CD14-positive monocyte (primary cell): ENCODE measurements at regions not wholly inside any gene's neighbourhood (a gene's known extent, or its start where the extent isn't known, plus 50 kb on each side); places are given as distances from the start of the nearest gene placed in this dataset.

Source experiments
- DNase-seq, 3 donors: peaks; one replicate each; pipeline ENCODE4 v3.0.0-alpha.2; 2011 to 2022
- H2AFZ ChIP-seq: 2 replicates; pipeline ENCODE4 v1.6.0; 2012; ENCODE audit warnings: mild to moderate bottlenecking, low read depth, low read length, inconsistent platforms; ENCODE audit not compliant: insufficient read depth, poor library complexity, severe bottlenecking
- H3K27ac ChIP-seq, 2 donors: 1 replicate in 1 of 2; 2 replicates in 1 of 2; pipeline ENCODE4 v1.5.1; 2012 to 2013; ENCODE audit warnings: low read length in 2 of 2, control low read depth in 1 of 2, inconsistent platforms in 1 of 2, low read depth in 1 of 2, mild to moderate bottlenecking in 1 of 2
- H3K27me3 ChIP-seq, 2 donors: one replicate each; pipeline versions ENCODE4 v1.6.0 to v1.6.1; 2011 to 2013; ENCODE audit warnings: low read length in 2 of 2; ENCODE audit not compliant: control insufficient read depth in 2 of 2, insufficient read depth in 2 of 2
- H3K36me3 ChIP-seq, 2 donors: replicated peaks in 1 of 2; 1 replicate in 1 of 2; 2 replicates in 1 of 2; pipeline versions ENCODE4 v1.5.1 to v1.6.1; 2012 to 2013; ENCODE audit warnings: low read length in 2 of 2, control low read depth in 1 of 2, inconsistent platforms in 1 of 2, mild to moderate bottlenecking in 1 of 2; ENCODE audit not compliant: insufficient read depth in 2 of 2, control insufficient read depth in 1 of 2
- H3K4me1 ChIP-seq, 2 donors: 1 replicate in 1 of 2; 2 replicates in 1 of 2; pipeline versions ENCODE4 v1.5.1 to v1.6.1; 2012 to 2013; ENCODE audit warnings: low read length in 2 of 2, control low read depth in 1 of 2, inconsistent platforms in 1 of 2, mild to moderate bottlenecking in 1 of 2, moderate library complexity in 1 of 2; ENCODE audit not compliant: insufficient read depth in 2 of 2, control insufficient read depth in 1 of 2
- H3K4me2 ChIP-seq: replicated peaks from 2 replicates; pipeline ENCODE3; 2012; ENCODE audit warnings: low read length, moderate library complexity, mild to moderate bottlenecking; ENCODE audit not compliant: poor library complexity, severe bottlenecking; ENCODE audit errors: extremely low read depth
- H3K4me3 ChIP-seq, 3 experiments: fragments of 200-600 bp in 1 of 3; sonication (generic) in 1 of 3; replicated peaks in 1 of 3; 1 replicate in 2 of 3; 2 replicates in 1 of 3; pipeline ENCODE4 v1.5.1; 2011 to 2013; ENCODE audit warnings: low read length in 3 of 3, mild to moderate bottlenecking in 3 of 3, control low read depth in 2 of 3, low read depth in 2 of 3, inconsistent platforms in 1 of 3, moderate library complexity in 1 of 3
- H3K79me2 ChIP-seq: 2 replicates; pipeline ENCODE4 v1.6.0; 2012; ENCODE audit warnings: mild to moderate bottlenecking, control low read depth, inconsistent platforms, low read length, moderate library complexity; ENCODE audit not compliant: insufficient read depth
- H3K9ac ChIP-seq: 2 replicates; pipeline ENCODE4 v1.6.0; 2017; ENCODE audit warnings: low read length, mild to moderate bottlenecking; ENCODE audit not compliant: insufficient read depth, poor library complexity, severe bottlenecking
- H3K9me3 ChIP-seq, 2 donors: replicated peaks in 1 of 2; 1 replicate in 1 of 2; 2 replicates in 1 of 2; pipeline versions ENCODE4 v1.5.1 to v1.6.1; 2012 to 2013; ENCODE audit warnings: low read length in 2 of 2, control low read depth in 1 of 2; ENCODE audit not compliant: control insufficient read depth in 1 of 2, insufficient read depth in 1 of 2
- H4K20me1 ChIP-seq: 2 replicates; pipeline ENCODE4 v1.6.0; 2012; ENCODE audit warnings: mild to moderate bottlenecking, low read length, control low read depth, moderate library complexity; ENCODE audit not compliant: insufficient read depth
- H3K27ac Mint-ChIP-seq, 7 donors: one replicate each; pipeline ENCODE4 v1.8.0; 2020; ENCODE audit warnings: mild to moderate bottlenecking in 7 of 7, mixed read lengths in 7 of 7, moderate library complexity in 6 of 7, inconsistent platforms in 2 of 7
- H3K27me3 Mint-ChIP-seq, 3 donors: one replicate each; pipeline ENCODE4 v1.8.0; 2021 to 2022; ENCODE audit warnings: low read depth in 3 of 3, mild to moderate bottlenecking in 3 of 3, mixed read lengths in 3 of 3, moderate library complexity in 3 of 3, inconsistent platforms in 1 of 3
- H3K36me3 Mint-ChIP-seq, 2 donors: one replicate each; pipeline ENCODE4 v1.8.0; 2020; ENCODE audit warnings: mixed read lengths in 2 of 2, inconsistent platforms in 1 of 2, mild to moderate bottlenecking in 1 of 2
- H3K4me1 Mint-ChIP-seq: one replicate; pipeline ENCODE4 v1.8.0; 2020; ENCODE audit warnings: mild to moderate bottlenecking, mixed read lengths
- H3K4me3 Mint-ChIP-seq, 2 donors: one replicate each; pipeline ENCODE4 v1.8.0; 2020; ENCODE audit warnings: mild to moderate bottlenecking in 2 of 2, mixed read lengths in 2 of 2, moderate library complexity in 1 of 2
- H3K9me3 Mint-ChIP-seq, 7 donors: one replicate each; pipeline ENCODE4 v1.8.0; 2020 to 2022; ENCODE audit warnings: mixed read lengths in 7 of 7, mild to moderate bottlenecking in 6 of 7, moderate library complexity in 6 of 7, inconsistent platforms in 2 of 7
- WGBS: methylation state at CpG from one replicate; pipeline ENCODE4 v1.1.5; 2013; ENCODE audit warnings: missing lambda C conversion rate; ENCODE audit not compliant: insufficient coverage; 5-methylcytosine and 5-hydroxymethylcytosine counted together
- intact Hi-C, 2 donors: fragments of 100-400 bp; cut with micrococcal nuclease; formaldehyde crosslinking; loops; one replicate each; pipeline versions ENCODE4 v1.15.0 to v1.15.1; 2023
- TF ChIP-seq, protein P1 (sequence below): fragments of 200-600 bp; IDR thresholded peaks from one replicate; pipeline ENCODE4 v1.8.0; 2022; ENCODE audit warnings: antibody characterized with exemption, mild to moderate bottlenecking

DNA sequence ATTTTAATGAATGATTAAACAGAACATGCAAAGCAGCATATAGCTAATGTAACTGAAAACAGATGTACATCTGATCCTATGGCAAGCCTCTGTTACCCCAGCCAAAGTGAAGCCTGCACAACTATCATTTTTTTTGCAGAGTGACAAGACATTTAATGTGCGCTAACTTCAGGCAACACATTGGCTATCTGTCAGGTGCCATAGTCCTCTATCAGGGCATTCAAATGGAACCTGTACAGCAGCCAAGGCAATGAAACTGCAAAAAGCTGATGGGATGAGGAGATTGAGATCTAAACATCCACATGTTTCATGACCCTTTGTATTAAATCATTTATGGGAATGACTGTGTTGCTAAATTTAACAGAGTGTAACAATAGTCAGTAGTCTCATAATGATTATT lies 1088.5 kb upstream of the TMEM132C start:
- Mint-ChIP-seq H3K4me3 (no peak overlapping the region), H3K9me3 (peaks cover 24 to 36% (median 30%) of the 10 kb centered on the region in 7 donors), H3K4me1 (no peaks in the 10 kb centered on the region), H3K36me3 (no peaks in the 10 kb centered on the region), H3K27ac (no peak overlapping the region), H3K27me3 (peaks cover 0 to 2% (median 2%) of the 10 kb centered on the region in 3 donors)
- 100% methylated on average over 1 of the region's 1 CpG for WGBS
- intact Hi-C loops, result no loop called here
- H3K4me3 ChIP-seq, result no peak overlapping the region
- H4K20me1 ChIP-seq, result no peaks in the 10 kb centered on the region
- H3K36me3 ChIP-seq, result no peaks in the 10 kb centered on the region
- no peak for DNase-seq
- H3K27me3 ChIP-seq, result no peaks in the 10 kb centered on the region
- peaks cover 28 to 38% of the 10 kb centered on the region in 2 donors for H3K9me3 ChIP-seq
- H3K27ac ChIP-seq, result no peak overlapping the region
- no peak overlapping the region for H2AFZ ChIP-seq
- H3K4me2 ChIP-seq, result no peak overlapping the region
- H3K4me1 ChIP-seq, result no peaks in the 10 kb centered on the region
- H3K79me2 ChIP-seq, result no peaks in the 10 kb centered on the region
- H3K9ac ChIP-seq, result no peak overlapping the region
- TF ChIP-seq, protein P1, sequence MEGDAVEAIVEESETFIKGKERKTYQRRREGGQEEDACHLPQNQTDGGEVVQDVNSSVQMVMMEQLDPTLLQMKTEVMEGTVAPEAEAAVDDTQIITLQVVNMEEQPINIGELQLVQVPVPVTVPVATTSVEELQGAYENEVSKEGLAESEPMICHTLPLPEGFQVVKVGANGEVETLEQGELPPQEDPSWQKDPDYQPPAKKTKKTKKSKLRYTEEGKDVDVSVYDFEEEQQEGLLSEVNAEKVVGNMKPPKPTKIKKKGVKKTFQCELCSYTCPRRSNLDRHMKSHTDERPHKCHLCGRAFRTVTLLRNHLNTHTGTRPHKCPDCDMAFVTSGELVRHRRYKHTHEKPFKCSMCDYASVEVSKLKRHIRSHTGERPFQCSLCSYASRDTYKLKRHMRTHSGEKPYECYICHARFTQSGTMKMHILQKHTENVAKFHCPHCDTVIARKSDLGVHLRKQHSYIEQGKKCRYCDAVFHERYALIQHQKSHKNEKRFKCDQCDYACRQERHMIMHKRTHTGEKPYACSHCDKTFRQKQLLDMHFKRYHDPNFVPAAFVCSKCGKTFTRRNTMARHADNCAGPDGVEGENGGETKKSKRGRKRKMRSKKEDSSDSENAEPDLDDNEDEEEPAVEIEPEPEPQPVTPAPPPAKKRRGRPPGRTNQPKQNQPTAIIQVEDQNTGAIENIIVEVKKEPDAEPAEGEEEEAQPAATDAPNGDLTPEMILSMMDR, result no peak

DNA sequence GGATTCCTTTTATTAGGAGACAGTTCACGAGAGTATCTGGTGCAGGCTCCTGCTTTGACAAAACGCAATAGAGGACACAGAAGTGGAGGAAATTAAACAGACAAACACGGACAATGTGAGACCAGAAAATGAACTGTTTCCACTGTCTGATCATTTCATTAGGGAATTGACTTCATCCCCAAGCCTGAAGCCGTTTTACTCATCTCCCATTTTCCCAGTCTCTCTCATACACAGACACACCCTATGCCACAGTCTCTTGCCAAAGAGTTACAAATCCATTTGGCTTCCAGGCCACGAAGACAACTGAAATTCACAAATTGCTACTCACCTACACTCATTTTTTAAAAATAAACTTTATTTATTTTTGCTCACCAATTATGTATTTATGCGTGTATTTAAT lies 1087.8 kb upstream of the TMEM132C start:
- intact Hi-C loops, result no loop called here
- TF ChIP-seq, protein P1, result no peak
- no peaks in the 10 kb centered on the region for H3K27me3 ChIP-seq
- Mint-ChIP-seq H3K9me3 (peaks cover 21 to 35% (median 25%) of the 10 kb centered on the region in 7 donors), H3K27me3 (peaks cover 0 to 4% (median 2%) of the 10 kb centered on the region in 3 donors), H3K4me1 (no peaks in the 10 kb centered on the region), H3K36me3 (no peaks in the 10 kb centered on the region), H3K4me3 (no peak overlapping the region), H3K27ac (no peak overlapping the region)
- peaks cover 28 to 35% of the 10 kb centered on the region in 2 donors for H3K9me3 ChIP-seq
- H3K9ac ChIP-seq, result no peak overlapping the region
- no peaks in the 10 kb centered on the region for H3K79me2 ChIP-seq
- H3K4me3 ChIP-seq, result no peak overlapping the region
- no peak for DNase-seq
- H2AFZ ChIP-seq, result no peak overlapping the region
- WGBS, result 80% methylated on average over 4 of the region's 6 CpGs
- H3K36me3 ChIP-seq, result no peaks in the 10 kb centered on the region
- H3K4me1 ChIP-seq, result no peaks in the 10 kb centered on the region
- H3K4me2 ChIP-seq, result no peak overlapping the region
- H4K20me1 ChIP-seq, result no peaks in the 10 kb centered on the region
- no peak overlapping the region for H3K27ac ChIP-seq
